ENCODE measurements at regions not wholly inside any gene's neighbourhood (a gene's known extent, or its start where the extent isn't known, plus 50 kb on each side); places are given as distances from the start of the nearest gene placed in this dataset.

- TF ChIP-seq CTCF (IDR thresholded peaks at IDR 0.05) (no peak), POLR2A (IDR thresholded peaks at IDR 0.05) (no peak)
These were observed 334.1 kb upstream of the RGS6 start for GRCh38 chr14:71597955-71598660.
